DND-41 (cell line): ENCODE measurements at regions not wholly inside any gene's neighbourhood (a gene's known extent, or its start where the extent isn't known, plus 50 kb on each side); places are given as distances from the start of the nearest gene placed in this dataset.

Experiments used
- CTCF ChIP-seq: IDR thresholded peaks from 2 replicates; pipeline ENCODE4 v1.5.1; 2012; ENCODE audit warnings: borderline replicate concordance, low read length, moderate library complexity, mild to moderate bottlenecking; ENCODE audit not compliant: poor library complexity, severe bottlenecking; ENCODE audit errors: extremely low read depth
- EZH2 ChIP-seq: IDR thresholded peaks from 3 replicates; pipeline ENCODE4 v1.6.1; 2012; ENCODE audit warnings: borderline replicate concordance, low read depth, mild to moderate bottlenecking, moderate library complexity, low read length, inconsistent platforms; ENCODE audit not compliant: severe bottlenecking

- TF ChIP-seq CTCF = no peak
- no peak for TF ChIP-seq EZH2
Measured at GRCh38 chr5:104947076-104947475, 1384.5 kb upstream of the NUDT12 start.
